Mucosa of gallbladder (tissue), 1 donor: ENCODE measurements at regions not wholly inside any gene's neighbourhood (a gene's known extent, or its start where the extent isn't known, plus 50 kb on each side); places are given as distances from the start of the nearest gene placed in this dataset.

Experiments used
- DNase-seq: peaks from one replicate; pipeline ENCODE4 v3.0.0-alpha.2; 2020; ENCODE audit warnings: low spot score
- donor health status: DM: no; HTN: no; CAD: no.

GRCh38 chr3:187618722-187619121 is 51.5 kb downstream of the SST start:
- DNase-seq = no peak

GRCh38 chr3:187617213-187617612 is 53.0 kb downstream of the SST start:
- no peak for DNase-seq

GRCh38 chr3:187616307-187616972 is 53.8 kb downstream of the SST start:
- peak; percentile 26 for DNase-seq

GRCh38 chr3:187615630-187616029 is 54.6 kb downstream of the SST start:
- DNase-seq = no peak

GRCh38 chr3:187612656-187613055 is 57.5 kb downstream of the SST start:
- no peak for DNase-seq

- no peak for DNase-seq
Measured at GRCh38 chr3:187610981-187611511, 59.1 kb downstream of the SST start.

- no peak for DNase-seq
Measured at GRCh38 chr3:187594272-187594671, 75.9 kb downstream of the SST start.

GRCh38 chr3:187593451-187593850 is 76.7 kb downstream of the SST start:
- DNase-seq = no peak

GRCh38 chr3:187590861-187591576 is 79.2 kb downstream of the SST start:
- DNase-seq = no peak

GRCh38 chr3:187587076-187587475 is 83.1 kb downstream of the SST start:
- DNase-seq = no peak

GRCh38 chr3:187586226-187586625 is 84.0 kb downstream of the SST start:
- no peak for DNase-seq

- DNase-seq = no peak
Measured at GRCh38 chr3:187572441-187572840, 97.8 kb downstream of the SST start.

GRCh38 chr3:187571701-187572100 is 98.5 kb downstream of the SST start:
- no peak for DNase-seq

GRCh38 chr3:187570776-187571175 is 99.4 kb downstream of the SST start:
- no peak for DNase-seq

- no peak for DNase-seq
Measured at GRCh38 chr3:187568171-187568570, 102.0 kb downstream of the SST start.

GRCh38 chr3:187567661-187568121 is 102.5 kb downstream of the SST start:
- DNase-seq = no peak

- DNase-seq = no peak
Measured at GRCh38 chr3:187567021-187567420, 103.2 kb downstream of the SST start.

- DNase-seq = no peak
Measured at GRCh38 chr3:187565701-187566100, 104.5 kb downstream of the SST start.

GRCh38 chr3:187558990-187559389 is 111.2 kb downstream of the SST start:
- no peak for DNase-seq

GRCh38 chr3:187551416-187551815 is 118.8 kb downstream of the SST start:
- no peak for DNase-seq

- no peak for DNase-seq
Measured at GRCh38 chr3:187550446-187550845, 119.7 kb downstream of the SST start.

- no peak for DNase-seq
Measured at GRCh38 chr3:187545366-187545765, 124.8 kb downstream of the SST start.

GRCh38 chr3:187544326-187544725 is 125.9 kb downstream of the SST start:
- no peak for DNase-seq
